Duodenal mucosa (tissue), 2 donors: ENCODE measurements at regions not wholly inside any gene's neighbourhood (a gene's known extent, or its start where the extent isn't known, plus 50 kb on each side); places are given as distances from the start of the nearest gene placed in this dataset.

Source experiments
- H3K27ac ChIP-seq: one replicate; pipeline ENCODE4 v1.7.0; 2013; ENCODE audit warnings: low read depth, low read length
- H3K27me3 ChIP-seq, 2 donors: one replicate each; pipeline ENCODE4 v1.7.0; 2013; ENCODE audit warnings: low read length in 2 of 2, control low read depth in 1 of 2; ENCODE audit not compliant: insufficient read depth in 2 of 2, control insufficient read depth in 1 of 2
- H3K36me3 ChIP-seq, 2 donors: one replicate each; pipeline ENCODE4 v1.7.0; 2013; ENCODE audit warnings: low read length in 2 of 2, control low read depth in 1 of 2; ENCODE audit not compliant: insufficient read depth in 2 of 2, control insufficient read depth in 1 of 2
- H3K4me1 ChIP-seq, 2 donors: one replicate each; pipeline ENCODE4 v1.7.0; 2013; ENCODE audit warnings: low read length in 2 of 2, control low read depth in 1 of 2; ENCODE audit not compliant: insufficient read depth in 2 of 2, control insufficient read depth in 1 of 2
- H3K4me3 ChIP-seq, 2 donors: one replicate each; pipeline ENCODE4 v1.7.0; 2013; ENCODE audit warnings: low read length in 2 of 2, low read depth in 1 of 2
- H3K9ac ChIP-seq, 2 donors: one replicate each; pipeline ENCODE4 v1.7.0; 2013; ENCODE audit warnings: low read length in 2 of 2, low read depth in 1 of 2
- H3K9me3 ChIP-seq, 2 donors: one replicate each; pipeline ENCODE4 v1.7.0; 2013; ENCODE audit warnings: low read length in 2 of 2, control low read depth in 1 of 2; ENCODE audit not compliant: control insufficient read depth in 1 of 2

GRCh38 chr3:5431146-5431545, 243.6 kb downstream of the EDEM1 start:
- no peaks in the 10 kb centered on the region for H3K9me3 ChIP-seq
- no peak overlapping the region for H3K4me3 ChIP-seq
- H3K27ac ChIP-seq = no peak overlapping the region
- H3K4me1 ChIP-seq = peaks cover 4 to 16% of the 10 kb centered on the region in 2 donors
- H3K9ac ChIP-seq = no peak overlapping the region
- H3K27me3 ChIP-seq = no peaks in the 10 kb centered on the region
- H3K36me3 ChIP-seq = no peaks in the 10 kb centered on the region

- no peaks in the 10 kb centered on the region for H3K36me3 ChIP-seq
- no peak overlapping the region for H3K27ac ChIP-seq
- no peaks in the 10 kb centered on the region for H3K27me3 ChIP-seq
- H3K9me3 ChIP-seq = no peaks in the 10 kb centered on the region
- H3K4me1 ChIP-seq = peaks cover 4 to 16% of the 10 kb centered on the region in 2 donors
- no peak overlapping the region for H3K4me3 ChIP-seq
- H3K9ac ChIP-seq = no peak overlapping the region
Observed at GRCh38 chr3:5431811-5432378, 244.4 kb downstream of the EDEM1 start.

- Histone ChIP-seq H3K9ac (no peak overlapping the region), H3K4me3 (no peak overlapping the region), H3K36me3 (no peaks in the 10 kb centered on the region), H3K27me3 (no peaks in the 10 kb centered on the region), H3K9me3 (no peaks in the 10 kb centered on the region), H3K27ac (no peak overlapping the region), H3K4me1 (no peaks in the 10 kb centered on the region)
Observed at GRCh38 chr3:5437296-5437782, 249.8 kb downstream of the EDEM1 start.

GRCh38 chr3:5437783-5438323, 250.3 kb downstream of the EDEM1 start:
- Histone ChIP-seq H3K9ac (no peak overlapping the region), H3K4me1 (no peaks in the 10 kb centered on the region), H3K27ac (no peak overlapping the region), H3K27me3 (no peaks in the 10 kb centered on the region), H3K36me3 (no peaks in the 10 kb centered on the region), H3K4me3 (no peak overlapping the region), H3K9me3 (no peaks in the 10 kb centered on the region)

GRCh38 chr3:5441401-5441800, 253.9 kb downstream of the EDEM1 start:
- Histone ChIP-seq H3K36me3 (no peaks in the 10 kb centered on the region), H3K9me3 (no peaks in the 10 kb centered on the region), H3K4me1 (no peaks in the 10 kb centered on the region), H3K27ac (no peak overlapping the region), H3K4me3 (no peak overlapping the region), H3K9ac (no peak overlapping the region), H3K27me3 (no peaks in the 10 kb centered on the region)

- no peak overlapping the region for H3K27ac ChIP-seq
- no peaks in the 10 kb centered on the region for H3K36me3 ChIP-seq
- no peaks in the 10 kb centered on the region for H3K27me3 ChIP-seq
- no peak overlapping the region for H3K4me3 ChIP-seq
- H3K9me3 ChIP-seq = no peaks in the 10 kb centered on the region
- H3K4me1 ChIP-seq = no peaks in the 10 kb centered on the region
- no peak overlapping the region for H3K9ac ChIP-seq
Observed at GRCh38 chr3:5442106-5442785, 254.7 kb downstream of the EDEM1 start.

- Histone ChIP-seq H3K27me3 (no peaks in the 10 kb centered on the region), H3K27ac (no peak overlapping the region), H3K4me3 (no peak overlapping the region), H3K9ac (no peak overlapping the region), H3K9me3 (no peaks in the 10 kb centered on the region), H3K4me1 (no peaks in the 10 kb centered on the region), H3K36me3 (no peaks in the 10 kb centered on the region)
Observed at GRCh38 chr3:5442786-5443138, 255.3 kb downstream of the EDEM1 start.

GRCh38 chr3:5444253-5444652, 256.7 kb downstream of the EDEM1 start:
- no peaks in the 10 kb centered on the region for H3K9me3 ChIP-seq
- H3K9ac ChIP-seq = no peak overlapping the region
- H3K36me3 ChIP-seq = no peaks in the 10 kb centered on the region
- no peaks in the 10 kb centered on the region for H3K27me3 ChIP-seq
- H3K4me1 ChIP-seq = no peaks in the 10 kb centered on the region
- H3K27ac ChIP-seq = no peak overlapping the region
- no peak overlapping the region for H3K4me3 ChIP-seq

- no peaks in the 10 kb centered on the region for H3K9me3 ChIP-seq
Observed at GRCh38 chr3:5445676-5446201, 258.2 kb downstream of the EDEM1 start.

GRCh38 chr3:5448246-5448645, 260.7 kb downstream of the EDEM1 start:
- Histone ChIP-seq H3K9ac (no peak overlapping the region), H3K4me3 (no peak overlapping the region), H3K4me1 (no peaks in the 10 kb centered on the region), H3K27ac (no peak overlapping the region), H3K27me3 (no peaks in the 10 kb centered on the region), H3K36me3 (no peaks in the 10 kb centered on the region), H3K9me3 (no peaks in the 10 kb centered on the region)

More at GRCh38 chr3:5445676-5446201, 258.2 kb downstream of the EDEM1 start:
- Histone ChIP-seq H3K27me3 (no peaks in the 10 kb centered on the region), H3K36me3 (no peaks in the 10 kb centered on the region), H3K4me1 (no peaks in the 10 kb centered on the region), H3K9ac (no peak overlapping the region), H3K4me3 (no peak overlapping the region), H3K27ac (no peak overlapping the region)
